ENCODE measurements at regions not wholly inside any gene's neighbourhood (a gene's known extent, or its start where the extent isn't known, plus 50 kb on each side); places are given as distances from the start of the nearest gene placed in this dataset.
"Not testable (repeated sequence)": the region's sequence is repeated elsewhere in the genome, so short reads cannot be mapped to it uniquely, and the experiment has no call there.

DNA sequence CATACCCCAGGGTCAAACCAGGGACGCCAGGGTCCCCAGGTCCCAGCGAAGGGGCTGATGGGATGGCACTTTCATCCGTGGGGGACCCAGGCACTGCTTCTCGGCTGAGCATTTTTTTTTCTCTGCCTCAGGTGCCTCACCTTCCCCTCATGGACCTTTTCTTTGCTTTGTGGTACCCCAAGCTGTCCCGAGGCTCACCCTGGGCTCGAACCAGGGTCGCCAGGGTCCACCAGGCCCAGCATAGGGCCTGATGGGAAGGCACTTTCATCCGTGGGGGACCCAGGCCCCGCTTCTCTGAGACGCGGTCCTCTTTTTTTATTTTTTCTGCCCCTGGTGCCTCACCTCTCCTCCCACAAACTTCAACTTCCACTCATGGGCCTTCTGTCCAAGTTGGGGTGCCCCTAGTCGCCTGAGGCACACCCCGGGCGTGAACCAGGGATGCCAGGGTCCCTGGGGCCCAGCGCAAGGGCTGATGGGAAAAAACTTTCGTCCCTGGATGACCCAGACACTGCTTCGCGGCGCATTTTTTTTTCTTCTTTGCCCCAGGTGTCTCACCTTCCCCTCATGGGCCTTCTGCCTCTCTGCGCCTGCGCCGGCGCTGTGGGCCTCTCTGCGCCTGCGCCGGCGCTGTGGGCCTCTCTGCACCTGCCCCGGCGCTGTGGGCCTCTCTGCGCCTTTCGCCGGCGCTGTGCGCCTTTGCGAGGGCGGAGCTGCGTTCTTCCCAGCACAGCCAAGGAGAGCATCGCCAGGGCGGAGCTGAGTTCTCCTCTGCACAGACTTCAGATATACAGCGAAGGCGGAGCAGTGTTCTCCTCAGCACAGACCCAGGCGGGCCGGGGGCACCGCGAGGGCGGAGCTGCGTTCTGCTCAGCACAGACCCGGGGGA lies 533.3 kb downstream of the CWH43 start:
- WGBS, result 61% methylated on average over 8 of the region's 48 CpGs
- not testable (repeated sequence) for H3K9me3 ChIP-seq; H3K36me3 ChIP-seq; H3K27me3 ChIP-seq; H3K27ac ChIP-seq; H3K4me1 ChIP-seq; DNase-seq (ENCODE audit: low spot score in 2 of 2); H3K4me3 ChIP-seq

DNA sequence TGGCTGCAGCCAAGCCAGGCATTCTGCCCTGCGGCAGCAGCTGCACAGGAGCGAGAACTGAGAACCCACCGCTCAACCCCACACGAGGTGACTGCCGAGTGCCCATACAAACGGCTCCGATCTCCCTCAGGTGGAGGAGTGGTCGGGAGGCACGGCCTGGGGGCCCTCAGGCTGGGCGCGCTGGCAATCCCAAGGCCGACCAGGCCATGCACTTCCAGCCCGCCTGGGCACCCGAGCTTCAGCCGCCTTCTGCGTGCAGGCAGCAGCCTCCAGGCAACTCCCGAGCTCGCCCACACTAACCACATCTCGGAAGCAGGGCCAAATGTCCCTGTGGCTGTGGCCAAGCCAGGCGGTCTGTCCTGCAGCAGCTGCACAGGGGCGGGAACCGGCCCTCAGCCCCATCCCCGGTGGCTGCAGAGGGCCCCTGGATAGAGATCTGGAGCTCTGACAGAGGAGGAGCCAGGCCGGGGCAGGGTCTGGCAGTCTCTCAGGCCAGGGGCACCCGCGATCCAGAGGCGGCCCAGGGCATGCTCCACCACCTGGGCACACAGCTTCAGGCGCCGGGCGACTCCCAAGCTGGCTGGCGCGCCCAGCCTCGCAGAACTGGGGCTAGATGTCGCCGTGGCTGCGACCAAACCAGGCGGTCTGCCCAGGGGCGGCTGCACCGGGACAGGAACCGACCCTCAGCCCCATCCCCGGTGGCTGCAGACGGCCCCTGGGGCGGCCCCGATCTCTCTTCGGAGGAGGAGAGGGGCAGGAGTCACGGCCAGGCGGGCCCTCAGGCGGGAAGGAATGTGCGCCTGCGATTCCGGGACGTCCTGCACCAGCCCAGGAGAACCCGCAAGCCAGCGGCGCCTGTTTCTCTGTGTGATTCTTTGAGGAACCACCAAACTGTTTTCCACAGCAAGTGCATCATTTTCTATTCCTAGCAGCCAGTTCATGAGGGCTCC lies 538.0 kb downstream of the CWH43 start:
- WGBS, result no CpG with 5 or more reads among the region's 55 CpGs

DNA sequence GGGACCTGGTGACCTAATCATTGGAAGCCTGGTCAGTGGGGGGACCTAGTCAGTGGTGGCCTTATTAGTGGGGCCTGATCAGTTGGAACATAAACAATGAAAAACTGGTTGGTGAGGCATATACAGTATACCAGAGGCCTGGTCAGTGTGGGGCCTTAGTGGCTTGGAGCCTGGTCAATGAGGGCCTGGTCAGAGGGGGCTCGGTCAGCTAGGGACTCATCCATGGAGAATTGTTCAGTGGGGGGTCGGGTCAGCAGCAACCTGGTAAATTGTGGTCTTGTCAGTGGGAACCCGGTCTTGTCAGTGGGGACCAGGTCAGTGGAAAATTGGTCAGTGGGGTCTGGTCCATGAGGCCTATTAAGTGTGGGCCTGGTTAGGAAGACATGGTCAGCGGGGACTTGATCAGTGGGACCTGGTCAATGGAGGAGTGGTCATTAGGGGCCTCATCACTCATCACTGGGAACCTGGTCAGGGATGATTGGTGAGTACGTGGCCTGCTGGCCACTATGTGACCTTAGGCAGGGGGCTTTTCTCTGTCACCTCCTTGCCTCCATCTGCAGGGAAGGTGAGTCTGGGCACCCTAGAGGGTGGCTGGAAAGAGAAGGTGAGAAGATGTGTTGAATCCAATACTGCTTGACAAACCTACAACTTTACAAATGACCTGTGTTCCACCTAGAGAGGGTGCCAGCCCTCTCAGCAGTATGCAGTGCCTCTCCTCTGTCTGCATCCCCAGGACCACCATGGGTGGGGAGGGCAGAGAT lies 573.0 kb downstream of the CWH43 start:
- H3K4me1 ChIP-seq; DNase-seq (ENCODE audit: low spot score in 2 of 2); H3K4me3 ChIP-seq; H3K36me3 ChIP-seq; H3K27ac ChIP-seq; H3K27me3 ChIP-seq; H3K9me3 ChIP-seq: not testable (repeated sequence)
- WGBS, result 53% methylated on average over 5 of the region's 5 CpGs

More for the DNA sequence above, 538.0 kb downstream of the CWH43 start:
- not testable (repeated sequence) for H3K27me3 ChIP-seq; DNase-seq (ENCODE audit: low spot score in 2 of 2); H3K27ac ChIP-seq; H3K4me3 ChIP-seq; H3K4me1 ChIP-seq; H3K36me3 ChIP-seq; H3K9me3 ChIP-seq

DNA sequence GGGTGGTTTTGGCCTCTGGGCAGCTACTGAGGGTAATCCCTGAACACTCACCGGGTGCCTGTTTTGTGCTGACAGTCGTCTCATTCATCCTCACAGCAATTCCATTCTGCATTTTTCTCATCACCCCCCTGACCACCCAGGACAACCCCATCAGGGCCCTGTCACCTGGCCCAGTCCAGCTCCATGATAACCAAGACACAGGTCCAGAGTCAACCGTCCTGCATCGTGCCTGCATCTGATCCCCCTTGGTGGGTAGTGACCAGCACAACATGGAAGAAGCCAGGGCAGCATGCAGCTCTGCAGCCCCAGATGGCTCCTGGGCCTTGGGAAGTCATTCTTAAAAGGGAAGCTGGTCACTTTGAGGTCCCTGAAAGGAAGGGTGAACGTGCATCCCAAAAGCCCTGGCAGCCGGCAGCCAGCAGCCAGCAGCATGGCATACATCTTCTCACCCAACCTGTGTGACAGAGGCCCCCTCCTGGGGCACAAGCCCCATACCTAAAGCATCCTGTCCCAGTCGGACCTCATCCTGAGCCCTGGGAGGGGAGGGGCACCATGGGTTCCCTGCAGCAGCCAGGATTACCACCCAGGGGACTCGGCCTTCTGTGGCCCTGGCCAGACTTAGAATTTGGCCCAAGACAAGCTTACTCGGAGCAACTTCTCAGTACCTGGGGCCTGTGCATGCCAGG lies 574.2 kb downstream of the CWH43 start:
- not testable (repeated sequence) for H3K9me3 ChIP-seq; H3K27ac ChIP-seq; H3K27me3 ChIP-seq; H3K4me1 ChIP-seq; H3K4me3 ChIP-seq; DNase-seq (ENCODE audit: low spot score in 2 of 2); H3K36me3 ChIP-seq
- WGBS, result 60% methylated on average over 1 of the region's 9 CpGs

DNA sequence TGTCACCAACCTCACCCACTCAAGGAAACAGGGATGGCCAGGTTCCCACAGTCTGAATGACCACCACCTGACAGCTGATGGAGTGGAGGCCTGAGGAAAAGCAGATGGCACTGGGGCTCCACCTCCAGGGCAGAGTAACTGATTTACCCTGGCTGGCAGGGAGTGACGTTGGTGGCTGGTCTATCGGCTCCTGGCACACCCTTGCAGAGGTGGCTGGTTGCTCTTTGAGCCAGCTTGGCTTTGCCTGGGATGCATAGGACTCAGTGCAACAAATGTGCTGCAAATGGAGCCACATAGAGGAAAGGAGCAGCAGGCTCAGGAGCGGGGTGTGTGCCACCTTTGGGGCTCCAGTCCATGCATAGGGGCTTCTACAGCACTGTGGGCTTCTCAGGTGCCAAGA lies 574.8 kb downstream of the CWH43 start:
- WGBS, result no CpG with 5 or more reads among the region's 3 CpGs
- not testable (repeated sequence) for DNase-seq (ENCODE audit: low spot score in 2 of 2); H3K36me3 ChIP-seq; H3K4me1 ChIP-seq; H3K9me3 ChIP-seq; H3K4me3 ChIP-seq; H3K27me3 ChIP-seq; H3K27ac ChIP-seq

DNA sequence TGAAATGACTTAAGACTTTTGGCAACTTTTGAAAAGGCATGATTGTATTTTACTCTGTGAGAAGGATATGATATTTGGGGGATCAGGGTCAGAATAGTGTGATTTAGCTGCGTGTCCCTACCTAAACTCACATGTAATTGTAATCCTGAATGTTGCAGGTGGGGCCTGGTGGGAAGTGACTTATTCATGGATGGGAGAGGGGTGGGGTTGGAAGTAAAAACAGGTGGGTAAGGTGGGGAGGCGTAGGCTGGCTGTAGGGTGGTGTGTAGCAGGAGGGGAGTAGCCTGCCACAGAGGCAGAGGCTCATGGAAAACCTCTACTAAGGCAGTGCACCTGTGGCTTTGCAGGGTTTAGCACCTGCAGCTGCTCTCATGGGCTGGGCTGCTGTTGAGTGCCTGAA lies 584.2 kb downstream of the CWH43 start:
- not testable (repeated sequence) for H3K9me3 ChIP-seq, H3K27ac ChIP-seq, H3K27me3 ChIP-seq, H3K4me3 ChIP-seq, H3K4me1 ChIP-seq, H3K36me3 ChIP-seq
- WGBS, result 29% methylated on average over 2 of the region's 2 CpGs
- peak in 1 of 2 donors; percentile 80 for DNase-seq (ENCODE audit: low spot score in 2 of 2)

DNA sequence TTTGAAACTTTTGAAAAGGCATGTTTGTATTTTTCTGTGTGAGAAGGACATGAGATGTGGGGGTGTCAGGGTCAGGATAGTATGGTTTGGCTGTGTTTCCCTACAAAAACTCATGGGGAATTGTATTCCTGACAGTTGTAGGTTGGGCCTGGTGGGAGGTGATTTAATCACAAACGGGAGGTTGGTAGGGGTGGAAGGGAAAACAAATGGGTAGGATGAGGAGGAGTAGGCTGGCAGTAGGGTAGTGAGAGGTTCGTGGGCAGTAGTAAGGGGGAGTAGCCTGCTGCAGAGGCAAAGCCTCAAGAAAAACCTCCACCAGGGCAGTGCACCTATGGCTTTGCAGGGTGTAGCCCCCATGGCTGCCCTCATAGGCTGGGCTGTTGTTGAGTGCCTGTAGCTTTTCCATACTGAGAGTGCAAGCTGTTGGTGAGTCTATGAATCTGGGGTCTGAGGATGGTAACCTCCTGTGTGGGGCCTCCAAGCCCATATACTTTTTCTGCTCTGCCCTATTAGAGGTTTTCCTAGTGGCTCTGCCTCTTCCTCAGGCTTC lies 587.7 kb downstream of the CWH43 start:
- not testable (repeated sequence) for DNase-seq (ENCODE audit: low spot score in 2 of 2); H3K36me3 ChIP-seq; H3K27me3 ChIP-seq; H3K4me3 ChIP-seq; H3K27ac ChIP-seq; H3K9me3 ChIP-seq; H3K4me1 ChIP-seq
- 47% methylated on average over 2 of the region's 2 CpGs for WGBS

DNA sequence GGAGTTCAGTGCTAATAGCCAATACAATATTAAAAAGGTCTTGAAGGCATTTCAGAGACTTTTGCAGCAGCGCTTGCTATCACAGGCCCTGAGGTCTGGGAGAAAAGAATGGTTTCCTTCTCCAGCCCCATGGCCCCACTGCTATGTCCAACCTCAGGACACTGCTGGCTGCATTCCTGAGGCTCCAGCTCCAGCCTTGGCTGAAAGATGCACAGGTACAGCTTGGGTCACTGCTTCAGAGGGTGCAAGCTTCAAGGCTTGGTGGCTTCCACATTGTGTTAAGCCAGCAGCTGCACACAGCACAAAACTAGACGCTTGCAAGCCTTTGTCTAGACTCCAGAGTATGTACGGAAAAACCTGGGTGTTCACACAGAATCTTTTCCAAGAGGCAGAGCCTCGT lies 589.2 kb downstream of the CWH43 start:
- H3K9me3 ChIP-seq; H3K27ac ChIP-seq; H3K4me1 ChIP-seq; DNase-seq (ENCODE audit: low spot score in 2 of 2); H3K27me3 ChIP-seq; H3K4me3 ChIP-seq; H3K36me3 ChIP-seq: not testable (repeated sequence)
- 67% methylated on average over 1 of the region's 4 CpGs for WGBS

DNA sequence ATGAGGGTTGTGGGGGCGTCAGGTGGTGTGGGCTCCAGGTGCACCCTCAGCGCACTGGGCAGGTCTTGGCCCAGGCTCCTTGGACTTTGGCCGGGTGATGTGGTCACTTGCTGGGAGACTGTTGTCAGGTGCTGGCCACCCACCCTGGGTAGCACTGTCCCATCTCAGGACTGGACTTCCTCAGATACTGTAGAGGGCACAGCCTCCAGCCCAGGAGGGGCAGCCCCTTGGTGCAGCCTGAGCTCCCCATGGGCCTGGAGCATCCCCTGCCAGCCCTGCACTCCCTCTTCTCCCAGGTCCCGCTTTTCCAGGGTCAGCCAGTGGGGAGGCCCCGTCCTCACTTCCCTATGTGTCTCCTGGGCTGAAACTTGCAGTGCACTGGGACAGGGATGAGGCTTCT lies 592.3 kb downstream of the CWH43 start:
- H3K4me1 ChIP-seq; H3K9me3 ChIP-seq; H3K27ac ChIP-seq; DNase-seq (ENCODE audit: low spot score in 2 of 2); H3K36me3 ChIP-seq; H3K27me3 ChIP-seq; H3K4me3 ChIP-seq: not testable (repeated sequence)
- no CpG with 5 or more reads among the region's 5 CpGs for WGBS

DNA sequence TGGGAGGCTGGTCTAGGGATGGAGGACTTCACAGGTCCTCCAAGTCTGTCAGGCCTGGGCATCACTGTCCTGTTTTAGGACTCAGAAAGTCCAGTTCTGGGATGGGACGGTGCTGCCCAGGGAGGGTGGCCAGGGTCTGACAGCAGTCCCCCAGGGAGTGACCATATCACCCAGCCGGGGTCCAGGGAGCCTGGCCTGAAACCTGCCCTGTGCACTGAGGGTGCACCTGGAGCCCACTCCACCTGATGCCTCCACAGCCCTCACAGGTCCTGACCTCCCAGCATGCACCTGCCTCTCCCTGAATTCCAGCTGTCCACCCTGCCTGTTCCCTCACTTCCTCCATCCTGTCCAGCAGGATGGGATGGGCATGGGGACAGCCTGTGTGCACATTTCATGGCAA lies 592.8 kb downstream of the CWH43 start:
- not testable (repeated sequence) for H3K27me3 ChIP-seq
- WGBS, result no CpG with 5 or more reads among the region's 2 CpGs

DNA sequence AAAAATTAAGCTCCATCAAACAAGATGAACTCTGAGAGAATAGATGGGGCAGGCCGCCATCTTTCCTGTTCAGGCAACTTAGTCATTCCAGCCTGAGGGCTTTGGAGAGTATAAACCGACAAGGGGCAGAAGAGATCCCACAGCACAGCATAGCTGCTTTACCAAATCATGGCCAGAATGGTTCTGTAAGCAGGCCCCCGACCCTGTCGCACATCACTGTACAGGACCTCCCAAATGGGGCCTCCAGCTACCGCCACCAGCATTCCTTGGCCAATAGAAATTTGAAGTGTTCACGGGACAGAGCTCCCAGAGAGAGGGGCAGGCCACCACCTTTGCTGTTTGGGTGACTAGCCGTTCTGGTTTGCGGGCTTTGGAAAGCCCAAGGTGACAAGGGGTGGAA lies 594.1 kb downstream of the CWH43 start:
- H3K36me3 ChIP-seq; H3K27me3 ChIP-seq; H3K9me3 ChIP-seq; H3K4me1 ChIP-seq; H3K4me3 ChIP-seq; DNase-seq (ENCODE audit: low spot score in 2 of 2); H3K27ac ChIP-seq: not testable (repeated sequence)
- WGBS, result 61% methylated on average over 2 of the region's 8 CpGs

More for the DNA sequence above, 592.8 kb downstream of the CWH43 start:
- not testable (repeated sequence) for H3K36me3 ChIP-seq, H3K4me3 ChIP-seq, H3K4me1 ChIP-seq, H3K27ac ChIP-seq, H3K9me3 ChIP-seq
- DNase-seq (ENCODE audit: low spot score in 2 of 2), result peak in 1 of 2 donors; percentile 80

DNA sequence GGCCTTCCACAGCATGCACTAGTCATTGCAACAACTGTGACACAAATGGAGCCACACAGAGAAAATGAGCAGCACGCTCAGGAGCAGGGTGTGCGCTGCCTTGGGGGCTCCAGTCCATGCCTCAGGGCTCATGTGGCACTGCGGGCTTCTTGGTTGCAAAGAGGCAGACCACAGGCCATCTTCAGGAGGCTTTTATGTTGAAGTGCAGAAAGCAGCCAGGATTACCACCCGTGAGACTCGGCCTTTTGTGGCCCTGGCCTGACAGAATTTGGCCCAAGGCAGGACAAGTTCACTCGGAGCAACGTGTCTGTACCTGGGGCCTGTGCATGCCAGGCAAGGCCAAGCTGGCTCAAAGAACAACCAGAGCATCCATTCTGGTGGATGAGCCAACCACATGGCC lies 602.3 kb downstream of the CWH43 start:
- not testable (repeated sequence) for H3K27ac ChIP-seq; H3K4me1 ChIP-seq; DNase-seq (ENCODE audit: low spot score in 2 of 2); H3K9me3 ChIP-seq; H3K27me3 ChIP-seq; H3K4me3 ChIP-seq; H3K36me3 ChIP-seq
- no CpG with 5 or more reads among the region's 7 CpGs for WGBS

DNA sequence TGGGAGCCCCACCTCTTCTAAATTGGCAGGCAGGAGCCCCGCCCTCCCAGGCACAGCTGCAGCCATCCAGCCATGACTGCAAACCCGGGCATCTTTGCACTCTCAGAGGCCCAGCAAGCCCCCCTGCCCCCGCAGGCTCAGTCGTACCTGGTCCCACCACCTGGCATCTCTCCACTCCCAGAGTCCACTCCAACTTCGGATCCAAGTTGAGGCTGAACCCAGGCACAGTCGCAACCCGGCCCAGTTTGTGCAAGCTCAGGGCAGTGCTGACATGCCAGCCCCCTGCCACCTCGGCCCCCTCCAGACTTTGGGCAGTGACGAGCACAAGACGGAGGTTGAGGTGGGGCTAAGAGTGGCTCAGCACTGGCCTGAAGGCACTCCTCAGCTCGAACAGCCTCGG lies 632.4 kb downstream of the CWH43 start:
- not testable (repeated sequence) for H3K36me3 ChIP-seq; H3K27ac ChIP-seq; H3K27me3 ChIP-seq; H3K4me3 ChIP-seq; H3K9me3 ChIP-seq; DNase-seq (ENCODE audit: low spot score in 2 of 2); H3K4me1 ChIP-seq
- 100% methylated on average over 1 of the region's 12 CpGs for WGBS

All from suprapubic skin (tissue), 4 donors.